SK-N-SH (cell line): ENCODE measurements at regions not wholly inside any gene's neighbourhood (a gene's known extent, or its start where the extent isn't known, plus 50 kb on each side); places are given as distances from the start of the nearest gene placed in this dataset.

Experiments used
- CTCF ChIA-PET: fragments of 300-600, 350-600 bp; formaldehyde crosslinking; extraction: SDS; loops from one replicate; lab custom pipeline; 2021; lab: Yijun Ruan, JAX
- POLR2A ChIA-PET: fragments of 350-600 bp; sonication (Branson Sonifier 250); formaldehyde crosslinking; extraction: SDS; loops from one replicate; lab custom pipeline; 2020; ENCODE audit warnings: antibody characterized with exemption, inconsistent platforms; lab: Yijun Ruan, JAX
- DNase-seq: peaks from one replicate; pipeline ENCODE4 v3.0.0; 2012
- H2AFZ ChIP-seq: fragments of 200-600 bp; sonication (generic); 2 replicates; pipeline ENCODE4 v1.8.1; 2016; ENCODE audit warnings: antibody characterized with exemption, mild to moderate bottlenecking, low read depth
- H3F3A ChIP-seq: fragments of 200-600 bp; sonication (generic); replicated peaks from 2 replicates; pipeline ENCODE3; 2016; ENCODE audit warnings: antibody characterized with exemption, mild to moderate bottlenecking; ENCODE audit not compliant: insufficient read depth
- H3K27ac ChIP-seq, 2 experiments: fragments of 200-500 bp in 1 of 2; fragments of 200-600 bp in 1 of 2; sonication (Bioruptor generic) in 1 of 2; sonication (generic), shearing (Covaris generic) in 1 of 2; 2 replicates each; pipeline versions ENCODE4 v1.5.1 to v1.6.1; 2014 to 2016; ENCODE audit warnings: low read depth in 2 of 2, inconsistent platforms in 1 of 2, low read length in 1 of 2, mild to moderate bottlenecking in 1 of 2, mixed read lengths in 1 of 2
- H3K27me3 ChIP-seq: fragments of 200-600 bp; sonication (generic), shearing (Covaris generic); 2 replicates; pipeline ENCODE4 v1.6.1; 2016; ENCODE audit warnings: mixed run types; ENCODE audit not compliant: insufficient read depth
- H3K36me3 ChIP-seq, 2 experiments: fragments of 200-500 bp in 1 of 2; fragments of 200-600 bp in 1 of 2; sonication (Bioruptor generic) in 1 of 2; sonication (generic) in 1 of 2; replicated peaks in 1 of 2; 2 replicates each; pipeline versions ENCODE3 to v1.5.1; 2014 to 2016; ENCODE audit warnings: low read length in 1 of 2, mild to moderate bottlenecking in 1 of 2; ENCODE audit not compliant: insufficient read depth in 2 of 2, control insufficient read depth in 1 of 2
- H3K4me1 ChIP-seq, 2 experiments: fragments of 200-500 bp in 1 of 2; fragments of 200-600 bp in 1 of 2; sonication (Bioruptor generic) in 1 of 2; sonication (generic), shearing (Covaris generic) in 1 of 2; 2 replicates each; pipeline versions ENCODE4 v1.5.1 to v1.6.1; 2014 to 2016; ENCODE audit warnings: low read depth in 1 of 2, low read length in 1 of 2, mixed run types in 1 of 2; ENCODE audit not compliant: insufficient read depth in 2 of 2, control insufficient read depth in 1 of 2
- H3K4me2 ChIP-seq: fragments of 200-600 bp; sonication (generic), shearing (Covaris generic); 2 replicates; pipeline ENCODE4 v1.6.1; 2017; ENCODE audit warnings: mixed run types
- H3K4me3 ChIP-seq, 2 experiments: fragments of 200-500 bp in 1 of 2; fragments of 200-600 bp in 1 of 2; sonication (Bioruptor generic) in 1 of 2; sonication (generic), shearing (Covaris generic) in 1 of 2; 2 replicates each; pipeline versions ENCODE4 v1.5.1 to v1.8.1; 2014 to 2016; ENCODE audit warnings: low read depth in 2 of 2, inconsistent platforms in 1 of 2, low read length in 1 of 2, mild to moderate bottlenecking in 1 of 2, mixed read lengths in 1 of 2, moderate library complexity in 1 of 2
- H3K79me2 ChIP-seq: fragments of 200-600 bp; sonication (generic); 2 replicates; pipeline ENCODE4 v1.8.1; 2017; ENCODE audit warnings: mild to moderate bottlenecking; ENCODE audit not compliant: insufficient read depth
- H3K9ac ChIP-seq: fragments of 200-600 bp; sonication (generic); 2 replicates; pipeline ENCODE4 v1.6.1; 2017; ENCODE audit warnings: mixed run types
- H3K9me2 ChIP-seq: fragments of 200-600 bp; sonication (generic); 2 replicates; pipeline ENCODE4 v1.6.1; 2017; ENCODE audit warnings: mixed run types
- H3K9me3 ChIP-seq: fragments of 200-600 bp; sonication (generic); 2 replicates; pipeline ENCODE4 v1.6.1; 2017; ENCODE audit warnings: mixed run types, mild to moderate bottlenecking, moderate library complexity
- H4K20me1 ChIP-seq: fragments of 200-600 bp; sonication (generic); 2 replicates; pipeline ENCODE4 v1.6.1; 2017; ENCODE audit warnings: mild to moderate bottlenecking, mixed run types; ENCODE audit not compliant: insufficient read depth
- ELF1 ChIP-seq: IDR thresholded peaks from 2 replicates; pipeline ENCODE4 v1.4.0; 2012
- EZH2phosphoT487 ChIP-seq: fragments of 200-600 bp; sonication (generic); IDR thresholded peaks from 2 replicates; pipeline ENCODE4 v1.6.1; 2017; ENCODE audit warnings: low read depth, mixed run types, mild to moderate bottlenecking, antibody characterized with exemption, moderate library complexity, borderline replicate concordance
- GATA2 ChIP-seq: sonication (generic); formaldehyde crosslinking; IDR thresholded peaks from 2 replicates; pipeline ENCODE4 v1.5.0; 2020; ENCODE audit warnings: mild to moderate bottlenecking, missing genetic modification reagents
- SMC3 ChIP-seq: IDR thresholded peaks from 2 replicates; pipeline ENCODE4 v1.6.1; 2012; ENCODE audit warnings: low read depth, low read length, improper control_type of control experiment
- WGBS: methylation state at CpG from one replicate; pipeline ENCODE4 v1.1.6; 2017; ENCODE audit warnings: low lambda C conversion rate; 5-methylcytosine and 5-hydroxymethylcytosine counted together
- TF ChIP-seq, protein P1 (sequence below): IDR thresholded peaks from 2 replicates; pipeline ENCODE4 v1.4.0; 2012; ENCODE audit warnings: low read depth, borderline replicate concordance
- TF ChIP-seq, protein P2 (sequence below): IDR thresholded peaks from 2 replicates; pipeline ENCODE4 v1.6.1; 2012; ENCODE audit warnings: mild to moderate bottlenecking, low read depth, low read length, moderate library complexity
- TF ChIP-seq, protein P3 (sequence below): fragments of 150-350 bp; IDR thresholded peaks from 2 replicates; pipeline ENCODE4 v1.6.1; 2016; ENCODE audit warnings: mild to moderate bottlenecking, low read depth, low read length

DNA sequence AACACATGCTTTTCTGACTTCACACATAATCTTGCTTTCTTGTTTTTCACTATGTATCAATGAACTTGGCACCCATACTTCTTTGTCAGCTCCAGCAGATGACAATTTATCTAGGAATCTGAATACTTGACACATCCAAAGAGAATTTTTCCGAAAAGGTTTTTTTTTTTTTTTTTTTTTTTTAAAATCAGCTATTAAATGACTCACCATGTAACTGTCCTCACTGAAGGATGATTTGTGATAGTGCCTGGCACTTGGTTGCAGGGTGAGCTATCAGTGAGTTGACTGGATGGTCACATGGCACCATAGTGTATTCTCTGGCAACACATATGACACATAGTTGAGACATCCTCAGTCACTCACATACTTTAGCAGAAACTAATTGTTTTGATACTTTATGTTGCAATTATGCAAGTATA lies 133.4 kb upstream of the E2F8 start (continued):
- TF ChIP-seq, protein P1, sequence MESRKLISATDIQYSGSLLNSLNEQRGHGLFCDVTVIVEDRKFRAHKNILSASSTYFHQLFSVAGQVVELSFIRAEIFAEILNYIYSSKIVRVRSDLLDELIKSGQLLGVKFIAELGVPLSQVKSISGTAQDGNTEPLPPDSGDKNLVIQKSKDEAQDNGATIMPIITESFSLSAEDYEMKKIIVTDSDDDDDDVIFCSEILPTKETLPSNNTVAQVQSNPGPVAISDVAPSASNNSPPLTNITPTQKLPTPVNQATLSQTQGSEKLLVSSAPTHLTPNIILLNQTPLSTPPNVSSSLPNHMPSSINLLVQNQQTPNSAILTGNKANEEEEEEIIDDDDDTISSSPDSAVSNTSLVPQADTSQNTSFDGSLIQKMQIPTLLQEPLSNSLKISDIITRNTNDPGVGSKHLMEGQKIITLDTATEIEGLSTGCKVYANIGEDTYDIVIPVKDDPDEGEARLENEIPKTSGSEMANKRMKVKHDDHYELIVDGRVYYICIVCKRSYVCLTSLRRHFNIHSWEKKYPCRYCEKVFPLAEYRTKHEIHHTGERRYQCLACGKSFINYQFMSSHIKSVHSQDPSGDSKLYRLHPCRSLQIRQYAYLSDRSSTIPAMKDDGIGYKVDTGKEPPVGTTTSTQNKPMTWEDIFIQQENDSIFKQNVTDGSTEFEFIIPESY, result 0 out of 2 replicates have a peak, but pooled peaks have one; percentile 10

DNA sequence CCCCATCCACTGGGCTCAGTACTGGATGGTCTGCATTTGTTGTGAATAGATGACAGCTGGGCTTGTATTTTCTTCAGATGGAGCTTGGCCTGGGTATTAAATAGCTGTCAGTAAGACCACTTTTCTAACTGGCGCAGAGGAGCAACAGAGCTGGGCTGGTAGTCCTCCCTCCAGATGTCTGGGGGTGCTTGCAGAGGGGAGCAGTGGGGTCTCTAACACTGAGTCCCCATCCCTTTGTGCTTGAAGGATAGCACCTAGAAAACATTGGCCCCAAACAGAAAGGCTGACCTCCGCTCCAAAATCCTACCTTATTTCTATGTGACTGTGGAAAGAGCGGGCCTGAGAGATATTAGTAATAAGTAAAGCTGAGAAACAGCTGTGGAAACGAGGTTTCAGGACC lies 131.6 kb upstream of the E2F8 start:
- H3K4me3 ChIP-seq, result no peak overlapping the region
- H3K4me2 ChIP-seq, result no peak overlapping the region
- H3K36me3 ChIP-seq, result no peaks in the 10 kb centered on the region
- no peaks in the 10 kb centered on the region for H3K79me2 ChIP-seq
- ChIA-PET POLR2A (no interaction called here), CTCF (interaction anchor here (1.7 kb wide), 1 partner anchor 295 kb away, joined by 4 read pairs; no protein-coding TSS in a partner anchor)
- no peak overlapping the region for H2AFZ ChIP-seq
- no peaks in the 10 kb centered on the region for H3K27me3 ChIP-seq
- H4K20me1 ChIP-seq, result no peaks in the 10 kb centered on the region
- H3K9me2 ChIP-seq, result no peaks in the 10 kb centered on the region
- peaks cover 17% of the 10 kb centered on the region for H3F3A ChIP-seq
- DNase-seq, result no peak
- H3K9me3 ChIP-seq, result no peaks in the 10 kb centered on the region
- TF ChIP-seq GATA2 (CRISPR knock-in tag), result no peak
- TF ChIP-seq, protein P2, sequence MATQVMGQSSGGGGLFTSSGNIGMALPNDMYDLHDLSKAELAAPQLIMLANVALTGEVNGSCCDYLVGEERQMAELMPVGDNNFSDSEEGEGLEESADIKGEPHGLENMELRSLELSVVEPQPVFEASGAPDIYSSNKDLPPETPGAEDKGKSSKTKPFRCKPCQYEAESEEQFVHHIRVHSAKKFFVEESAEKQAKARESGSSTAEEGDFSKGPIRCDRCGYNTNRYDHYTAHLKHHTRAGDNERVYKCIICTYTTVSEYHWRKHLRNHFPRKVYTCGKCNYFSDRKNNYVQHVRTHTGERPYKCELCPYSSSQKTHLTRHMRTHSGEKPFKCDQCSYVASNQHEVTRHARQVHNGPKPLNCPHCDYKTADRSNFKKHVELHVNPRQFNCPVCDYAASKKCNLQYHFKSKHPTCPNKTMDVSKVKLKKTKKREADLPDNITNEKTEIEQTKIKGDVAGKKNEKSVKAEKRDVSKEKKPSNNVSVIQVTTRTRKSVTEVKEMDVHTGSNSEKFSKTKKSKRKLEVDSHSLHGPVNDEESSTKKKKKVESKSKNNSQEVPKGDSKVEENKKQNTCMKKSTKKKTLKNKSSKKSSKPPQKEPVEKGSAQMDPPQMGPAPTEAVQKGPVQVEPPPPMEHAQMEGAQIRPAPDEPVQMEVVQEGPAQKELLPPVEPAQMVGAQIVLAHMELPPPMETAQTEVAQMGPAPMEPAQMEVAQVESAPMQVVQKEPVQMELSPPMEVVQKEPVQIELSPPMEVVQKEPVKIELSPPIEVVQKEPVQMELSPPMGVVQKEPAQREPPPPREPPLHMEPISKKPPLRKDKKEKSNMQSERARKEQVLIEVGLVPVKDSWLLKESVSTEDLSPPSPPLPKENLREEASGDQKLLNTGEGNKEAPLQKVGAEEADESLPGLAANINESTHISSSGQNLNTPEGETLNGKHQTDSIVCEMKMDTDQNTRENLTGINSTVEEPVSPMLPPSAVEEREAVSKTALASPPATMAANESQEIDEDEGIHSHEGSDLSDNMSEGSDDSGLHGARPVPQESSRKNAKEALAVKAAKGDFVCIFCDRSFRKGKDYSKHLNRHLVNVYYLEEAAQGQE, result no peak
- TF ChIP-seq EZH2phosphoT487, result no peak
- TF ChIP-seq, protein P3, sequence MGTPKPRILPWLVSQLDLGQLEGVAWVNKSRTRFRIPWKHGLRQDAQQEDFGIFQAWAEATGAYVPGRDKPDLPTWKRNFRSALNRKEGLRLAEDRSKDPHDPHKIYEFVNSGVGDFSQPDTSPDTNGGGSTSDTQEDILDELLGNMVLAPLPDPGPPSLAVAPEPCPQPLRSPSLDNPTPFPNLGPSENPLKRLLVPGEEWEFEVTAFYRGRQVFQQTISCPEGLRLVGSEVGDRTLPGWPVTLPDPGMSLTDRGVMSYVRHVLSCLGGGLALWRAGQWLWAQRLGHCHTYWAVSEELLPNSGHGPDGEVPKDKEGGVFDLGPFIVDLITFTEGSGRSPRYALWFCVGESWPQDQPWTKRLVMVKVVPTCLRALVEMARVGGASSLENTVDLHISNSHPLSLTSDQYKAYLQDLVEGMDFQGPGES, result no peak
- TF ChIP-seq ELF1, result no peak
- no peak for TF ChIP-seq SMC3
- WGBS, result 85% methylated on average over 3 of the region's 4 CpGs
- no peak overlapping the region for H3K27ac ChIP-seq
- H3K9ac ChIP-seq, result no peak overlapping the region
- peaks cover 0 to 17% of the 10 kb centered on the region in 2 experiments; a peak in 1 of 4 replicates for H3K4me1 ChIP-seq
